GM21447 (cell line): ENCODE measurements at regions not wholly inside any gene's neighbourhood (a gene's known extent, or its start where the extent isn't known, plus 50 kb on each side); places are given as distances from the start of the nearest gene placed in this dataset.
A peak's percentile ranks its signal among the peaks of the same experiment; 100 is the strongest.

Experiments
- ATAC-seq: cut with Tn5 transposase; IDR thresholded peaks from one replicate; pipeline ENCODE4 v1.9.1; 2021; ENCODE audit not compliant: unreplicated experiment

DNA sequence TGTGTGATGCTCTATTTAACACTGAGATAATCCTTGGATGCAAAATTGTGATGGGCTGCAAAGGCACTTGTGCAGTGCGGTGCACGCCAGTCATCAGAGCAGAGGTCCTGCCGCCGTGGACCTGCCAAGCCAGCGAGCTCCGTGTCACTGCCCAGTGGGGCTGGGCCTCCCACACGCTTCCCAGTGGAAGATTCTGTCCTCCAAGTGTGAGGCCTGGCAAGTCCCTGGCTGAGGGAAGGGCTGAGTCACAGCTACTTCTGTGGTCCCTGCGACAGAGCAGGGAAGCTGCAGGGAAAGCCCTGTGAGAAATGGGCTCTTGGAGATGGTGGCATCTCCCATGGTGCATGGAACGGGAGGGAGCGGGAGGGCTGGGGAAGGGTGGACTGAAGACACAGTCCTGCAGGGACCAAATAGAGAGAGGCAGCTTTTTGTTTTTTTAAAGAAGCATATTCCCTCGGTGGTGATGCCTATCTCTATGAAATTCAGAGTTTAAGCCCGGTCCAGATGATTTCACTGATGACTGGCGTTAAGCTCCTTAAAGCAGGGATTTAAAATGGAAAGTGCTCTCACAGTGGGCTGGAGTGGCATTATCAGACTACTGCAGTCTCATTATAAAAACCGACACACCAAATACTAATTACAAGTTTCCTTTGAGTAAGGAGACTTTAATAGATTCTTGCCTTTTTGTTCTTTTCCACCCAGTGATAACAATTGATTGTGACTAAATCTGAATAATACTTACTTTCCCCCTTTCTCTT lies 413.7 kb downstream of the QKI start:
- ATAC-seq, result no peak

- no peak for ATAC-seq
Measured at GRCh38 chr6:163827143-163827542, 412.6 kb downstream of the QKI start.

- ATAC-seq, result no peak
Measured at GRCh38 chr6:163826629-163827028, 412.1 kb downstream of the QKI start.

DNA sequence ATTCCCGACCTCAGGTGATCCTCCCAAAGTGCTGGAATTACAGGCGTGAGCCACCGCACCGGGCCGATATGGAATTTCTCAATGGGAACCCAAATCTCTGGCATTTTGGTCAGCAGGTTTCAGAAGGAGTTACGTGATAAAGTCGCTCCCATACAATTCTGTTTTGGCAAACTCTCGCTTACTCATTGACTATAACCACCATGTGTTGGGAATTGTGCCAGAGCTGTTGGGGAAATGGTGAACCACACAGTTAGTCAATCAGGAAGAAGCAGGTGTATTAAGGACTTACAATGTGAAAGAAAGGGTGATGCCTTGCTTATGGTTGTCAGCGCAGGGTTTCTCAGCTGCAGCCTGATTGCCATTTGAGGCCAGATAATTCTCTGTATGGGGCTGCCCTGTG lies 410.5 kb downstream of the QKI start:
- no peak for ATAC-seq

DNA sequence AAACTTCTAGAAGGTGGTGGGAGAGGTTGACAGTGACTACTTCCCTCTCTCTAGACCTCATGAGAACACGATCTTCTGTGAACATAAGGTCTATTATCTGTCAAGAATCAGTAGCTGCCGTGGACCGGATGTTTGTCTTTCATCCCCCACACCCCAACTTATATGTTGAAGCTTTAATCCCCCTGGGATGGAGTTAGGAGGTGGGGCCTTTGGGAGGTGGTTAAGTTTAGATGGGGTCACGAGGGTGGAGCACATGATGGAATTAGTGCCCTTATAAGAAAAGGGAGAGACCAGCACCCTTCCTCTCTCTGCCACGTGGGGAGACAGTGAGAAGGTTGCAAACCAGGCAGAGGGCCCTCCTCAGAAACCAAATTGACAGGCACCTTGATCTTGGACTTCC lies 409.1 kb downstream of the QKI start:
- no peak for ATAC-seq

DNA sequence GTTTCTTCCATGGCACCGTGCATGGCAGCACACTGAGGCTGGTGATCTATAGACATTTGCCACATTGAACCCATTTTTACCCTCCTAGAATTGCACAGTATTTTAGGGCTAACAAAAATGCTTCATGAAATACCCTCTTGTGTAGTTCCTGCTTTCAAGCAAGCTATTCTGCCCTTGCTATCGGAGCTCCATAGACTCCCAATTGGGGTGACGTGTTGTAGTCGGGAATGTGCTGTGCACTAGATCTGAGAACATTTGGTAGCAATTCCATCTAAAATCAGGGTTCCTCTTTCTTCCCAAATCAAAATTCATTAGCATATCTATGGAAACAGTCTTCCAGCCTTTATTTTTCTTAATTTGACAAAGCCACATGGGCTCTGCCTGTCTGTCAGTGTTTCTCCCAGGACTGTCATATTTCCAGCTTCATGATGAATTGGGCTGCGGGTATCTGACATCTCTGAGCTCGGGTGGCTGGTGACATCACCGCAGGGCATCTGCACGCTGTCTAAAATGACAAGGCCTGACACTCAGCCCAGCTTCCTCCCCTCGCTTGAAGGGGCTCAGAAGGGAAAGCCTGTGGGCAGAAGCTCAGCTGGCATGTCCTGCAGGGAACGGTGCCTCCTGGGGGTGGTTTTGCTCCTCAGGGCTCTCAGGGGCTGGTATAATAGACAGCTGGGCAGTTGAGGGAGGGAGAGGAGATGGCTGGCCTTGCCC lies 406.4 kb downstream of the QKI start:
- ATAC-seq, result no peak

GRCh38 chr6:163820171-163820570 lies 405.7 kb downstream of the QKI start:
- no peak for ATAC-seq

GRCh38 chr6:163818719-163819118 lies 404.2 kb downstream of the QKI start:
- no peak for ATAC-seq

DNA sequence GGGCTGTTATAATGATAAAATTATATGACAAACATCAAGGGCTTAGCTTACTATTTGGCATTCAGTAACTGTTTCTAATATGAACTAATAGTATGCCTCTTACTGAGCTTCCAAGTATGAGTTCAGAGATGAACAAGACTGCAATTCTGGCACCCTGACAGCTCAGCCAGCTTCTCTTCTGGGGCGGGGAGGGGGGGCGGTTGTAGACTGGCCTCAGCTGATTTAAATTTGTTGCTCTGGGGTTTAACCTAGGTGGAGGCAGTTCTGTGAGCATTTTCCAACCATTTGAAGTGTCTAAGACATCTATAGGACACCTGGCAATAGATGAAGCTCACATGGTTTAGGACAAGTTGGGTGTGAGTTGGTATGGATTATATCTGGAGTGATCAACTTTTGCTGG lies 401.9 kb downstream of the QKI start:
- ATAC-seq, result no peak

- ATAC-seq, result no peak
Measured at GRCh38 chr6:163815796-163816195, 401.3 kb downstream of the QKI start.

GRCh38 chr6:163814494-163815364 lies 400.2 kb downstream of the QKI start:
- ATAC-seq, result peak; percentile 68

DNA sequence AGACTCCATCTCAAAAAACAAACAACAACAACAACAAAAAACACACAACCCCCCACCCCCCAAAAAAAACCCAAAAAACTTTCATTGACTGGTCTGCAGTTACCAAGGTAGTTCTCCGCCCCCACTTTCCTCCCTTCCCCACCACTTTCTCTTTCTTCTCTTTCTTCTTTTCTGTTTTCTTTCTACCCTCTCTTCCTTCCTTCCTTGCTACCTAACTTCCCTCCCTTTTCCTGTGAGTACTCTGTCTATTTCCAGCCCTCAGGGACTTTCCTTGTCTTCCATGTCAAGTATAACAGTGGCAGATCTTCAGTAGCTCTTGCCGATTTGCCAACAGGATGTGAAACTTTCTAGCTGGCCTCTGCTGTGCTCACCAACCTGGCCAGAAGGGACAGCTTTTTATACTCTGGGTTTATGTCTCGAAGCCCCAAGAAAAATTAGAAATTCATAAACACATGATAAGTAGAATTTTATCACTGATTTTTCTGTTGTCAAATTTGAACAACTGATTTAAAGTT lies 399.5 kb downstream of the QKI start:
- ATAC-seq, result peak; percentile 53

DNA sequence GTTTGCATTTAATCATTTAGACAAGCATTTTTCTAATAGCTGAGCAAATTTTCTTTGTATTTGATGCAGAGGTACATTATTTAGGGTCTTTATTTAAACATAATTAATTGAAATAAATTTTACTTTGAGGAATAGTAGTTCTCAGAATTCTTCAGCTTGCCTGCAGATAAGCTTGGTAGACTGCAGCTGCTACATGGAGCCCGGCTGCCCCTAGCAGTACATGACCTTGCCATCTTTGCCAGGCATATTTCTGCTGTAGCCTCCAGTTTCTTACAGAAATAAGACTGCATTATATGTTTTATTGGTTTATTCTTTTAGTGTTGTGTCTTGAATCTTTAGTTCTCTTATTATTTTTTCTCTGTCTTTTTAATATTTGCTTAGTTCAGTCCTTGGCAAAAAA lies 396.8 kb downstream of the QKI start:
- no peak for ATAC-seq

- ATAC-seq, result no peak
Measured at GRCh38 chr6:163809364-163809763, 394.8 kb downstream of the QKI start.

- ATAC-seq, result no peak
Measured at GRCh38 chr6:163808871-163809270, 394.4 kb downstream of the QKI start.

- ATAC-seq, result no peak
Measured at GRCh38 chr6:163808231-163808630, 393.7 kb downstream of the QKI start.

DNA sequence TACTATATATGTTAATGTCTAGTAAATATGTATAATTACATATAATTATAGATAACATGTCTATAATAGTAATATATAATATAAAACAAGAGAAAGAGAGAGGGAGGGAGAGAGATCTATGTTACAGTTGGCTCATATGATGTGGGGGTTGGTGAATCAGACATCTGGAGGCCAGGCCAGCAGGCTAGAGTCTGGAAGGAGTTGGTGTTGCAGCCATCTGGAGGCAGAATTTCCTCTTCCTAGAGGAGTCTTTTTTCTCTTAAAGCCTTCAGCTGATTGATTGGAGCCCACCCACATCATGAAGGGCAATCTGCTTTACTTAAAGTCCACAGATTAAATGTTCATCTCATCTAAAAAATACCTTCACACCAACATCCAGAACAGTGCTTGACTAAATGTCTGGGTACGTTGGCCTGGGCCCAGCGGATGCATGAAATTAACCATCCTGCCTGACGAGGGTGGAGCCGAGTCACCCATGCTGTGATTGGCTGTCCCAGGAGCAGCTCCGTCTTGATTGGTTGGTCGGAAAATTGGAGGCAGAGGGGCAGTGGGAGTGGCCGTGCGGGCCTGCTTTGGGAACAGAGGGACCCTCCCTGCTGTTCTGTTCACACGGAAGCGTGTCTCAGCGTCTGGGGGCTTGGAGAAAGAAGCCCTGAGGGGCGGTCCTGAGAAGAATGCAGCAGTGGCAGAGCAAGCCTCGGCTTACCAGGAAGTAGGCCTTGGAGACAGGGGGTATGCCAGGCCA lies 392.4 kb downstream of the QKI start:
- no peak for ATAC-seq

GRCh38 chr6:163804991-163805390 lies 390.5 kb downstream of the QKI start:
- no peak for ATAC-seq

- no peak for ATAC-seq
Measured at GRCh38 chr6:163802267-163802666, 387.7 kb downstream of the QKI start.

- ATAC-seq, result no peak
Measured at GRCh38 chr6:163797296-163797845, 382.9 kb downstream of the QKI start.
